VCaP (cell line): ENCODE measurements at regions not wholly inside any gene's neighbourhood (a gene's known extent, or its start where the extent isn't known, plus 50 kb on each side); places are given as distances from the start of the nearest gene placed in this dataset.

Experiments used
- H3K27ac ChIP-seq: fragments of 450-650 bp; 2 replicates; pipeline ENCODE4 v1.5.1; 2017
- CTCF ChIP-seq: fragments of 450-650 bp; conservative IDR thresholded peaks from 2 replicates; pipeline ENCODE4 v1.5.1; 2017; ENCODE audit warnings: mild to moderate bottlenecking, moderate library complexity

- TF ChIP-seq CTCF, result no peak
- H3K27ac ChIP-seq, result no peak overlapping the region
These were observed 52.4 kb downstream of the CBLL2 start for GRCh38 chrX:22325096-22325495.

- TF ChIP-seq CTCF, result no peak
- H3K27ac ChIP-seq, result no peak overlapping the region
These were observed 57.1 kb downstream of the CBLL2 start for GRCh38 chrX:22329783-22330182.

- no peak for TF ChIP-seq CTCF
- H3K27ac ChIP-seq, result no peak overlapping the region
These were observed 66.0 kb downstream of the CBLL2 start for GRCh38 chrX:22338740-22339139.

- no peak overlapping the region for H3K27ac ChIP-seq
- no peak for TF ChIP-seq CTCF
These were observed 66.7 kb downstream of the CBLL2 start for GRCh38 chrX:22339459-22339858.

GRCh38 chrX:22340022-22340616, 67.4 kb downstream of the CBLL2 start:
- TF ChIP-seq CTCF, result no peak
- no peak overlapping the region for H3K27ac ChIP-seq

GRCh38 chrX:22343192-22343591, 70.5 kb downstream of the CBLL2 start:
- no peak overlapping the region for H3K27ac ChIP-seq
- no peak for TF ChIP-seq CTCF

- no peak overlapping the region for H3K27ac ChIP-seq
- no peak for TF ChIP-seq CTCF
These were observed 73.2 kb downstream of the CBLL2 start for GRCh38 chrX:22345884-22346283.
